ENCODE measurements at regions not wholly inside any gene's neighbourhood (a gene's known extent, or its start where the extent isn't known, plus 50 kb on each side); places are given as distances from the start of the nearest gene placed in this dataset.

DNA sequence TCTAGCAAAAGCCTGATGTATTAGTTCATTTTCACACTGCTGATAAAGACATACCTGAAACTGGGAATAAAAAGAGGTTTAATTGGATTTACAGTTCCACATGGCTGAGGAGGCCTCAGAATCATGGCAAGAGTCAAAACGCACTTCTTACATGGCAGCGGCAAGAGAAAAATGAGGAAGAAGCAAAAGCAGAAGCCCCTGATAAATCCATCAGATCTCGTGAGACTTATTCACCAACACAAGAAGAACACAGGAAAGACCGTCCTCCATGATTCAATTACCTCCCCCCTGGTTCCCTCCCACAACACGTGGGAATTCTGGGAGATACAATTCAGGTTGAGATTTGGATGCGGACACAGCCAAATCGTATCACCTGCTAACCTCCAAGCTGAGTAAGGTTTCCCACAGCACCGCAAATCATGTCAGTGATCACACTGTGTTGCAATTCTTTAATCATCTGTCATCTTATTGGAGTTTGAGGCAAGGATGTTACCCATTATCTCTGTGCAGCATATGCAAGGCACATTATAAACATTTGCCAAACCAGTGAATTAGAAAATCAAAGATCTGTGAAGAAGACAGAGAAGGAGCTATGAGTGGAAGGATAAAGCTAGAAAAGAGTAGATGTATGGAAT, 128.5 kb downstream of the ZNF281 start:
- Histone ChIP-seq H3K4me1 (ENCODE audit: insufficient read depth, low read length, poor library complexity, severe bottlenecking) (peaks cover 19% of the 10 kb centered on the region), H4K20me1 (ENCODE audit: insufficient read depth, low read length) (no peaks in the 10 kb centered on the region), H3K79me2 (ENCODE audit: insufficient read depth, low read depth, low read length) (no peaks in the 10 kb centered on the region), H3K4me3 (ENCODE audit: low read depth, low read length, poor library complexity, severe bottlenecking) (no peak overlapping the region), H3K9me3 (ENCODE audit: low read length) (no peaks in the 10 kb centered on the region), H3K36me3 (ENCODE audit: insufficient read depth, low read length) (no peaks in the 10 kb centered on the region), H3K4me2 (ENCODE audit: low read length) (no peak overlapping the region), H3K27ac (ENCODE audit: low read depth, low read length, poor library complexity, severe bottlenecking) (no peak overlapping the region), H3K9me2 (ENCODE audit: insufficient read depth, low read length) (no peaks in the 10 kb centered on the region), H2AFZ (ENCODE audit: low read length) (no peak overlapping the region)
- BruUV-seq (replicated peaks) = no TSS peak
- DNase-seq (ENCODE audit: low spot score) = no peak
- POLR2A ChIA-PET = interaction anchor here (0.6 to 1.0 kb wide), 3 partner anchors 23 to 310 kb away, joined by 3 to 4 read pairs (median 3); no protein-coding TSS in a partner anchor
- CTCF ChIA-PET (ENCODE audit: unreplicated experiment) = no interaction called here
- intact Hi-C loops (cut with micrococcal nuclease; ENCODE audit: unreplicated experiment) = loop anchor here (2.0 kb wide), 1 partner anchor 229 kb away; no protein-coding TSS in a partner anchor
- TF ChIP-seq EZH2phosphoT487 (IDR thresholded peaks at IDR 0.05; ENCODE audit: borderline replicate concordance, low read depth, low read length) = no peak
- TF ChIP-seq, protein P1, sequence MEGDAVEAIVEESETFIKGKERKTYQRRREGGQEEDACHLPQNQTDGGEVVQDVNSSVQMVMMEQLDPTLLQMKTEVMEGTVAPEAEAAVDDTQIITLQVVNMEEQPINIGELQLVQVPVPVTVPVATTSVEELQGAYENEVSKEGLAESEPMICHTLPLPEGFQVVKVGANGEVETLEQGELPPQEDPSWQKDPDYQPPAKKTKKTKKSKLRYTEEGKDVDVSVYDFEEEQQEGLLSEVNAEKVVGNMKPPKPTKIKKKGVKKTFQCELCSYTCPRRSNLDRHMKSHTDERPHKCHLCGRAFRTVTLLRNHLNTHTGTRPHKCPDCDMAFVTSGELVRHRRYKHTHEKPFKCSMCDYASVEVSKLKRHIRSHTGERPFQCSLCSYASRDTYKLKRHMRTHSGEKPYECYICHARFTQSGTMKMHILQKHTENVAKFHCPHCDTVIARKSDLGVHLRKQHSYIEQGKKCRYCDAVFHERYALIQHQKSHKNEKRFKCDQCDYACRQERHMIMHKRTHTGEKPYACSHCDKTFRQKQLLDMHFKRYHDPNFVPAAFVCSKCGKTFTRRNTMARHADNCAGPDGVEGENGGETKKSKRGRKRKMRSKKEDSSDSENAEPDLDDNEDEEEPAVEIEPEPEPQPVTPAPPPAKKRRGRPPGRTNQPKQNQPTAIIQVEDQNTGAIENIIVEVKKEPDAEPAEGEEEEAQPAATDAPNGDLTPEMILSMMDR (conservative IDR thresholded peaks at IDR 0.05; ENCODE audit: low read length) = no peak

DNA sequence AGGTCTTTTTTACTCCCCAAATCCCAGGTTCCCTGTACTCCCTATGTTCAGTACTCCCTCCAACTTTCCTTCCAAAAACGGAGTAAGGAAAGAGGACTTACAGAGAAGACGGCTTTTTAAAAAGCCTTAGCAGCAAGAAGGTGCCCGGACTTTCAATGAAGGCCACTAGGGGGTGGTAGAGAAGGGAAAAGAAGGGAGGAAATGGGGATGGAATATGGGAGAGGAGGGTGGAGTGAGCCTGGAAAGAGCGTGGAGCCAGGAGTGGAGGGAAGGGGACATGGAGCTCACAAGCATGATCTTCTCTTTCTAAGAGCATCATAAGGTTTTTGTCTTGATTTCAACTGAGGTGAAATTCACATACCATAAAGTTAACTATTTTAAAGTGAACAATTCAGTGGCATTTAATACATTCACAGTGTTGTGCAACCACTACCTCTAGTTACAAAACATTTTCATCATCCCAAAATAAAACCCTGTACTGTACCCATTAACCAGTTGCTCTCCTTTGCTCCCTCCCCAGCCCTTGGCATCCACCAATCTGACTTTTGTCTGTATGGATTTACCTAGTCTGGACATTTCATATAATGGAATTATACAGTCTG, 129.9 kb downstream of the ZNF281 start:
- Histone ChIP-seq H3K9me3 (ENCODE audit: low read length) (no peaks in the 10 kb centered on the region), H3K36me3 (ENCODE audit: insufficient read depth, low read length) (no peaks in the 10 kb centered on the region), H3K79me2 (ENCODE audit: insufficient read depth, low read depth, low read length) (no peaks in the 10 kb centered on the region), H3K4me1 (ENCODE audit: insufficient read depth, low read length, poor library complexity, severe bottlenecking) (peaks cover 9% of the 10 kb centered on the region), H2AFZ (ENCODE audit: low read length) (no peak overlapping the region), H3K4me3 (ENCODE audit: low read depth, low read length, poor library complexity, severe bottlenecking) (no peak overlapping the region), H3K9me2 (ENCODE audit: insufficient read depth, low read length) (no peaks in the 10 kb centered on the region), H3K27ac (ENCODE audit: low read depth, low read length, poor library complexity, severe bottlenecking) (no peak overlapping the region), H3K4me2 (ENCODE audit: low read length) (no peak overlapping the region), H4K20me1 (ENCODE audit: insufficient read depth, low read length) (no peaks in the 10 kb centered on the region)
- ChIA-PET POLR2A (interaction anchor here (0.6 to 1.3 kb wide), 3 partner anchors 278 to 769 kb away, joined by 3 read pairs; no protein-coding TSS in a partner anchor), CTCF (ENCODE audit: unreplicated experiment) (interaction anchor here (0.5 to 1.5 kb wide), 4 partner anchors 57 to 595 kb away, joined by 3 read pairs; no protein-coding TSS in a partner anchor)
- intact Hi-C loops (cut with micrococcal nuclease; ENCODE audit: unreplicated experiment) = loop anchor here (1.0 to 5.0 kb wide), 3 partner anchors 208 to 328 kb away; no protein-coding TSS in a partner anchor
- DNase-seq (ENCODE audit: low spot score) = peak; percentile 46
- no TSS peak for BruUV-seq (replicated peaks)
- no peak for TF ChIP-seq EZH2phosphoT487 (IDR thresholded peaks at IDR 0.05; ENCODE audit: borderline replicate concordance, low read depth, low read length)
- TF ChIP-seq, protein P1 (conservative IDR thresholded peaks at IDR 0.05; ENCODE audit: low read length) = peak; percentile 82
